K562 (cell line): ENCODE measurements at regions not wholly inside any gene's neighbourhood (a gene's known extent, or its start where the extent isn't known, plus 50 kb on each side); places are given as distances from the start of the nearest gene placed in this dataset.

Source experiments
- ATAC-seq: fragments of 200-7000 bp; cut with Tn5 transposase; 3 replicates; pipeline ENCODE4 v1.9.1; 2020; ENCODE audit warnings: moderate library complexity
- BruUV-seq: library from RNA; stranded (reverse); fragments of 400-500 nt; replicated peaks from 2 replicates; lab custom pipeline; 2021; lab: Mats Ljungman, UMichigan
- CTCF ChIA-PET: fragments of 300-600 bp; formaldehyde crosslinking; extraction: SDS; loops from one replicate; lab custom pipeline; 2021; ENCODE audit warnings: low intra/inter-chr PET ratio; lab: Yijun Ruan, JAX
- POLR2A ChIA-PET: fragments of 300-600, 350-650 bp; sonication (Branson Sonifier 250); formaldehyde crosslinking; extraction: SDS; loops from one replicate; lab custom pipeline; 2021; ENCODE audit warnings: antibody characterized with exemption, inconsistent platforms; lab: Yijun Ruan, JAX
- DNase-seq, 4 experiments: peaks; one replicate each; pipeline versions ENCODE4 v3.0.0 to v3.0.0-alpha.2; 2011 to 2018; ENCODE audit warnings: low spot score in 3 of 4, mixed read lengths in 3 of 4; ENCODE audit errors: extremely low read depth in 1 of 4
- FAIRE-seq: peaks from 2 replicates; lab custom pipeline; 2011; peaks lifted over from hg19 to GRCh38; lab: Jason Lieb, UNC
- H2AFZ ChIP-seq: 2 replicates; pipeline ENCODE4 v1.6.0; 2011; ENCODE audit warnings: low read depth, low read length, control low read depth, inconsistent platforms
- H3K27ac ChIP-seq: fragments of 200-600 bp; 3 replicates; pipeline ENCODE4 v1.8.0; 2011; ENCODE audit warnings: low read depth, mild to moderate bottlenecking, control low read depth, inconsistent platforms, low read length, moderate library complexity, mixed read lengths; ENCODE audit errors: extremely low read depth
- H3K27me3 ChIP-seq, 2 experiments: fragments of 300-600 bp in 1 of 2; 2 replicates in 1 of 2; 3 replicates in 1 of 2; pipeline versions ENCODE4 v1.6.0 to v1.8.0; 2011; ENCODE audit warnings: inconsistent platforms in 2 of 2, low read length in 2 of 2, mild to moderate bottlenecking in 1 of 2, mixed read lengths in 1 of 2, moderate library complexity in 1 of 2; ENCODE audit not compliant: control insufficient read depth in 2 of 2, insufficient read depth in 2 of 2
- H3K36me3 ChIP-seq: fragments of 300-600 bp; 3 replicates; pipeline ENCODE4 v1.8.0; 2011; ENCODE audit warnings: mild to moderate bottlenecking, low read length, inconsistent platforms; ENCODE audit not compliant: control insufficient read depth, insufficient read depth
- H3K4me1 ChIP-seq, 2 experiments: fragments of 200-600 bp in 1 of 2; replicated peaks in 1 of 2; 2 replicates in 1 of 2; 3 replicates in 1 of 2; pipeline versions ENCODE4 v1.5.1 to v1.8.0; 2011; ENCODE audit warnings: inconsistent platforms in 2 of 2, low read length in 2 of 2, mild to moderate bottlenecking in 1 of 2, mixed read lengths in 1 of 2, moderate library complexity in 1 of 2; ENCODE audit not compliant: control insufficient read depth in 2 of 2, insufficient read depth in 2 of 2
- H3K4me2 ChIP-seq: 2 replicates; pipeline ENCODE4 v1.6.1; 2011; ENCODE audit warnings: low read length, control low read depth, inconsistent platforms, mixed read lengths; ENCODE audit not compliant: insufficient read depth
- H3K4me3 ChIP-seq: fragments of 200-600 bp; sonication (generic), shearing (Covaris generic); 2 replicates; pipeline ENCODE4 v1.5.1; 2016; ENCODE audit warnings: control low read depth, inconsistent platforms
- H3K79me2 ChIP-seq: fragments of 200-600 bp; 3 replicates; pipeline ENCODE4 v1.8.0; 2011; ENCODE audit warnings: low read length, inconsistent platforms; ENCODE audit not compliant: control insufficient read depth, insufficient read depth
- H3K9ac ChIP-seq, 2 experiments: 2 replicates each; pipeline versions ENCODE4 v1.6.0 to v1.6.1; 2011; ENCODE audit warnings: low read depth in 2 of 2, low read length in 2 of 2, control low read depth in 1 of 2, inconsistent platforms in 1 of 2, mild to moderate bottlenecking in 1 of 2, mixed read lengths in 1 of 2; ENCODE audit not compliant: insufficient read depth in 1 of 2
- H3K9me1 ChIP-seq: one replicate; pipeline ENCODE4 v1.6.0; 2011; ENCODE audit warnings: inconsistent platforms, mild to moderate bottlenecking, low read length, moderate library complexity; ENCODE audit not compliant: control insufficient read depth, insufficient read depth
- H3K9me3 ChIP-seq: replicated peaks from 2 replicates; pipeline ENCODE4 v1.5.1; 2011; ENCODE audit warnings: low read depth, low read length, inconsistent platforms; ENCODE audit not compliant: control insufficient read depth, insufficient read depth
- H4K20me1 ChIP-seq: replicated peaks from 2 replicates; pipeline ENCODE4 v1.6.1; 2011; ENCODE audit warnings: low read length, inconsistent platforms, mixed read lengths; ENCODE audit not compliant: control insufficient read depth, insufficient read depth
- SMAD4 ChIP-seq: fragments of 250-450 bp; sonication (Bioruptor Pico); conservative IDR thresholded peaks from 2 replicates; pipeline ENCODE4 v1.8.0; 2021; ENCODE audit warnings: inconsistent platforms, mild to moderate bottlenecking, moderate library complexity
- WGBS: fragments of 100-300 bp; shearing (Covaris generic); methylation state at CpG from one replicate; pipeline ENCODE4 v1.1.6; 2016; ENCODE audit warnings: low coverage, mixed read lengths; ENCODE audit not compliant: insufficient coverage; ENCODE audit errors: missing lambda C conversion rate; 5-methylcytosine and 5-hydroxymethylcytosine counted together
- in situ Hi-C: fragments of 300-500 bp; cut with MboI; formaldehyde crosslinking; loops from 4 replicates; pipeline ENCODE4 v1.15.0; 2018; ENCODE audit warnings: inconsistent platforms, mixed read lengths
- intact Hi-C: fragments of 100-400 bp; cut with micrococcal nuclease; formaldehyde crosslinking; loops from 2 replicates; pipeline ENCODE4 v1.14.2; 2022
- TF ChIP-seq, protein P1 (sequence below), 3 experiments: fragments of 200-800 bp in 1 of 3; fragments of 250-450 bp in 1 of 3; fragments of 450-650 bp in 1 of 3; sonication (Bioruptor Pico) in 1 of 3; sonication (Bioruptor generic) in 1 of 3; formaldehyde crosslinking in 1 of 3; IDR thresholded peaks; 2 replicates each; pipeline versions ENCODE4 v1.6.1 to v1.8.0; 2016 to 2022; ENCODE audit warnings: mild to moderate bottlenecking in 2 of 3, missing genetic modification characterization in 2 of 3, missing compliant biosample characterization in 1 of 3, moderate library complexity in 1 of 3

- Histone ChIP-seq H3K27me3 (peaks cover 0 to 4% of the 10 kb centered on the region in 2 experiments; a peak in 1 of 5 replicates), H3K4me2 (no peak overlapping the region), H3K79me2 (no peaks in the 10 kb centered on the region), H3K9ac (no peak overlapping the region), H3K9me1 (no peaks in the 10 kb centered on the region), H3K9me3 (no peaks in the 10 kb centered on the region), H4K20me1 (no peaks in the 10 kb centered on the region), H3K27ac (no peak overlapping the region), H3K36me3 (no peaks in the 10 kb centered on the region), H2AFZ (no peak overlapping the region), H3K4me1 (no peaks in the 10 kb centered on the region), H3K4me3 (no peak overlapping the region)
- 0% methylated on average over 2 of the region's 2 CpGs for WGBS
- POLR2A ChIA-PET, result no interaction called here
- no TSS peak for BruUV-seq
- CTCF ChIA-PET, result no interaction called here
- DNase-seq (no peak), ATAC-seq (no peak), FAIRE-seq (no peak)
- in situ Hi-C loops (no loop called here), intact Hi-C loops (no loop called here)
- TF ChIP-seq SMAD4 (CRISPR knock-in tag), result no peak
- TF ChIP-seq, protein P1, sequence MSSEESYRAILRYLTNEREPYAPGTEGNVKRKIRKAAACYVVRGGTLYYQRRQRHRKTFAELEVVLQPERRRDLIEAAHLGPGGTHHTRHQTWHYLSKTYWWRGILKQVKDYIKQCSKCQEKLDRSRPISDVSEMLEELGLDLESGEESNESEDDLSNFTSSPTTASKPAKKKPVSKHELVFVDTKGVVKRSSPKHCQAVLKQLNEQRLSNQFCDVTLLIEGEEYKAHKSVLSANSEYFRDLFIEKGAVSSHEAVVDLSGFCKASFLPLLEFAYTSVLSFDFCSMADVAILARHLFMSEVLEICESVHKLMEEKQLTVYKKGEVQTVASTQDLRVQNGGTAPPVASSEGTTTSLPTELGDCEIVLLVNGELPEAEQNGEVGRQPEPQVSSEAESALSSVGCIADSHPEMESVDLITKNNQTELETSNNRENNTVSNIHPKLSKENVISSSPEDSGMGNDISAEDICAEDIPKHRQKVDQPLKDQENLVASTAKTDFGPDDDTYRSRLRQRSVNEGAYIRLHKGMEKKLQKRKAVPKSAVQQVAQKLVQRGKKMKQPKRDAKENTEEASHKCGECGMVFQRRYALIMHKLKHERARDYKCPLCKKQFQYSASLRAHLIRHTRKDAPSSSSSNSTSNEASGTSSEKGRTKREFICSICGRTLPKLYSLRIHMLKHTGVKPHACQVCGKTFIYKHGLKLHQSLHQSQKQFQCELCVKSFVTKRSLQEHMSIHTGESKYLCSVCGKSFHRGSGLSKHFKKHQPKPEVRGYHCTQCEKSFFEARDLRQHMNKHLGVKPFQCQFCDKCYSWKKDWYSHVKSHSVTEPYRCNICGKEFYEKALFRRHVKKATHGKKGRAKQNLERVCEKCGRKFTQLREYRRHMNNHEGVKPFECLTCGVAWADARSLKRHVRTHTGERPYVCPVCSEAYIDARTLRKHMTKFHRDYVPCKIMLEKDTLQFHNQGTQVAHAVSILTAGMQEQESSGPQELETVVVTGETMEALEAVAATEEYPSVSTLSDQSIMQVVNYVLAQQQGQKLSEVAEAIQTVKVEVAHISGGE (CRISPR knock-in tag; IDR thresholded peaks at IDR 0.05), result no peak
Observed at GRCh38 chr2:16386031-16386430, 279.6 kb downstream of the CYRIA start.
